ENCODE measurements at regions not wholly inside any gene's neighbourhood (a gene's known extent, or its start where the extent isn't known, plus 50 kb on each side); places are given as distances from the start of the nearest gene placed in this dataset.

- H3K9me3 ChIP-seq (ENCODE audit: insufficient read depth, low read depth, low read length), result peaks cover 3% of the 10 kb centered on the region
- H3K79me2 ChIP-seq (ENCODE audit: control insufficient read depth, insufficient read depth, low read length, poor library complexity), result no peaks in the 10 kb centered on the region
- H3K36me3 ChIP-seq (ENCODE audit: control insufficient read depth in 1 of 2, insufficient read depth in 2 of 2, low read length in 2 of 2), result no peaks in the 10 kb centered on the region
- H3K4me2 ChIP-seq (ENCODE audit: low read length), result no peak overlapping the region
- H4K8ac ChIP-seq (ENCODE audit: low read depth, low read length), result no peak overlapping the region
- H2BK5ac ChIP-seq (ENCODE audit: low read depth, low read length, poor library complexity), result no peak overlapping the region
- H4K91ac ChIP-seq (ENCODE audit: low read depth, low read length), result no peak overlapping the region
- no peak overlapping the region for H3K4me3 ChIP-seq (ENCODE audit: low read depth, low read length)
- no peak overlapping the region for H2AFZ ChIP-seq (ENCODE audit: insufficient read depth, low read length, poor library complexity)
- H3K4ac ChIP-seq (ENCODE audit: low read depth, low read length), result no peak overlapping the region
- no peaks in the 10 kb centered on the region for H3K79me1 ChIP-seq (ENCODE audit: low read length)
- no peak overlapping the region for H3K18ac ChIP-seq (ENCODE audit: low read length)
- H2BK12ac ChIP-seq (ENCODE audit: low read length), result no peak overlapping the region
- no peak for DNase-seq
- H2BK120ac ChIP-seq (ENCODE audit: insufficient read depth, low read length, poor library complexity), result no peak overlapping the region
- H2AK5ac ChIP-seq (ENCODE audit: low read length), result no peak overlapping the region
- H3K23ac ChIP-seq (ENCODE audit: low read length), result no peak overlapping the region
- no peak overlapping the region for H3K27ac ChIP-seq (ENCODE audit: low read depth, low read length)
- H4K12ac ChIP-seq (ENCODE audit: low read depth, low read length), result no peak overlapping the region
- H3K14ac ChIP-seq (ENCODE audit: low read length), result no peak overlapping the region
- no peaks in the 10 kb centered on the region for H3K27me3 ChIP-seq (ENCODE audit: insufficient read depth, low read length)
- H3K4me1 ChIP-seq (ENCODE audit: control insufficient read depth in 1 of 2, insufficient read depth in 2 of 2, low read length in 2 of 2), result no peaks in the 10 kb centered on the region
- H3K9ac ChIP-seq (ENCODE audit: low read length), result no peak overlapping the region
Measured at GRCh38 chr7:130970196-130970595, 236.2 kb upstream of the KLF14 start.

- H3K79me2 ChIP-seq (ENCODE audit: control insufficient read depth, insufficient read depth, low read length, poor library complexity), result no peaks in the 10 kb centered on the region
- no peak overlapping the region for H3K4me2 ChIP-seq (ENCODE audit: low read length)
- no peak overlapping the region for H3K9ac ChIP-seq (ENCODE audit: low read length)
- peaks cover 3% of the 10 kb centered on the region for H3K9me3 ChIP-seq (ENCODE audit: insufficient read depth, low read depth, low read length)
- H3K4ac ChIP-seq (ENCODE audit: low read depth, low read length), result no peak overlapping the region
- no peak overlapping the region for H2BK5ac ChIP-seq (ENCODE audit: low read depth, low read length, poor library complexity)
- no peak overlapping the region for H3K27ac ChIP-seq (ENCODE audit: low read depth, low read length)
- H2BK12ac ChIP-seq (ENCODE audit: low read length), result no peak overlapping the region
- H3K14ac ChIP-seq (ENCODE audit: low read length), result no peak overlapping the region
- H3K27me3 ChIP-seq (ENCODE audit: insufficient read depth, low read length), result no peaks in the 10 kb centered on the region
- H4K91ac ChIP-seq (ENCODE audit: low read depth, low read length), result no peak overlapping the region
- H3K4me3 ChIP-seq (ENCODE audit: low read depth, low read length), result no peak overlapping the region
- no peaks in the 10 kb centered on the region for H3K79me1 ChIP-seq (ENCODE audit: low read length)
- no peak overlapping the region for H4K12ac ChIP-seq (ENCODE audit: low read depth, low read length)
- H3K23ac ChIP-seq (ENCODE audit: low read length), result no peak overlapping the region
- H2AFZ ChIP-seq (ENCODE audit: insufficient read depth, low read length, poor library complexity), result no peak overlapping the region
- no peak overlapping the region for H4K8ac ChIP-seq (ENCODE audit: low read depth, low read length)
- no peaks in the 10 kb centered on the region for H3K4me1 ChIP-seq (ENCODE audit: control insufficient read depth in 1 of 2, insufficient read depth in 2 of 2, low read length in 2 of 2)
- no CpG with 5 or more reads among the region's 1 CpG for WGBS (ENCODE audit: extremely low coverage, insufficient coverage, insufficient read length)
- no peak overlapping the region for H2AK5ac ChIP-seq (ENCODE audit: low read length)
- H3K18ac ChIP-seq (ENCODE audit: low read length), result no peak overlapping the region
- no peak for DNase-seq
- no peak overlapping the region for H2BK120ac ChIP-seq (ENCODE audit: insufficient read depth, low read length, poor library complexity)
- no peaks in the 10 kb centered on the region for H3K36me3 ChIP-seq (ENCODE audit: control insufficient read depth in 1 of 2, insufficient read depth in 2 of 2, low read length in 2 of 2)
Measured at GRCh38 chr7:130970696-130971095, 236.7 kb upstream of the KLF14 start.

- Histone ChIP-seq H2BK120ac (ENCODE audit: insufficient read depth, low read length, poor library complexity) (no peak overlapping the region), H3K18ac (ENCODE audit: low read length) (no peak overlapping the region), H3K4me2 (ENCODE audit: low read length) (no peak overlapping the region), H3K4ac (ENCODE audit: low read depth, low read length) (no peak overlapping the region), H2AFZ (ENCODE audit: insufficient read depth, low read length, poor library complexity) (no peak overlapping the region), H3K9me3 (ENCODE audit: insufficient read depth, low read depth, low read length) (peaks cover 3% of the 10 kb centered on the region), H4K91ac (ENCODE audit: low read depth, low read length) (no peak overlapping the region), H3K9ac (ENCODE audit: low read length) (no peak overlapping the region), H3K27ac (ENCODE audit: low read depth, low read length) (no peak overlapping the region), H3K4me1 (ENCODE audit: control insufficient read depth in 1 of 2, insufficient read depth in 2 of 2, low read length in 2 of 2) (no peaks in the 10 kb centered on the region), H4K12ac (ENCODE audit: low read depth, low read length) (no peak overlapping the region), H2BK12ac (ENCODE audit: low read length) (no peak overlapping the region), H3K36me3 (ENCODE audit: control insufficient read depth in 1 of 2, insufficient read depth in 2 of 2, low read length in 2 of 2) (no peaks in the 10 kb centered on the region), H4K8ac (ENCODE audit: low read depth, low read length) (no peak overlapping the region), H3K23ac (ENCODE audit: low read length) (no peak overlapping the region), H2AK5ac (ENCODE audit: low read length) (no peak overlapping the region), H2BK5ac (ENCODE audit: low read depth, low read length, poor library complexity) (no peak overlapping the region), H3K79me1 (ENCODE audit: low read length) (no peaks in the 10 kb centered on the region), H3K27me3 (ENCODE audit: insufficient read depth, low read length) (no peaks in the 10 kb centered on the region), H3K14ac (ENCODE audit: low read length) (no peak overlapping the region), H3K79me2 (ENCODE audit: control insufficient read depth, insufficient read depth, low read length, poor library complexity) (no peaks in the 10 kb centered on the region), H3K4me3 (ENCODE audit: low read depth, low read length) (no peak overlapping the region)
- peak; percentile 10 to 36 for DNase-seq
- WGBS (ENCODE audit: extremely low coverage, insufficient coverage, insufficient read length), result no CpG with 5 or more reads among the region's 4 CpGs
Measured at GRCh38 chr7:130971297-130971696, 237.3 kb upstream of the KLF14 start.

- H3K79me1 ChIP-seq (ENCODE audit: low read length), result no peaks in the 10 kb centered on the region
- no peaks in the 10 kb centered on the region for H3K27me3 ChIP-seq (ENCODE audit: insufficient read depth, low read length)
- no peak overlapping the region for H3K27ac ChIP-seq (ENCODE audit: low read depth, low read length)
- no CpG with 5 or more reads among the region's 2 CpGs for WGBS (ENCODE audit: extremely low coverage, insufficient coverage, insufficient read length)
- H4K8ac ChIP-seq (ENCODE audit: low read depth, low read length), result no peak overlapping the region
- no peak overlapping the region for H3K4ac ChIP-seq (ENCODE audit: low read depth, low read length)
- H3K79me2 ChIP-seq (ENCODE audit: control insufficient read depth, insufficient read depth, low read length, poor library complexity), result no peaks in the 10 kb centered on the region
- no peak overlapping the region for H2AK5ac ChIP-seq (ENCODE audit: low read length)
- no peak overlapping the region for H3K18ac ChIP-seq (ENCODE audit: low read length)
- H2BK120ac ChIP-seq (ENCODE audit: insufficient read depth, low read length, poor library complexity), result no peak overlapping the region
- H2BK5ac ChIP-seq (ENCODE audit: low read depth, low read length, poor library complexity), result no peak overlapping the region
- H3K4me1 ChIP-seq (ENCODE audit: control insufficient read depth in 1 of 2, insufficient read depth in 2 of 2, low read length in 2 of 2), result no peaks in the 10 kb centered on the region
- H3K14ac ChIP-seq (ENCODE audit: low read length), result no peak overlapping the region
- peaks cover 3% of the 10 kb centered on the region for H3K9me3 ChIP-seq (ENCODE audit: insufficient read depth, low read depth, low read length)
- H3K4me3 ChIP-seq (ENCODE audit: low read depth, low read length), result no peak overlapping the region
- H2BK12ac ChIP-seq (ENCODE audit: low read length), result no peak overlapping the region
- no peak overlapping the region for H4K12ac ChIP-seq (ENCODE audit: low read depth, low read length)
- H3K9ac ChIP-seq (ENCODE audit: low read length), result no peak overlapping the region
- H4K91ac ChIP-seq (ENCODE audit: low read depth, low read length), result no peak overlapping the region
- H2AFZ ChIP-seq (ENCODE audit: insufficient read depth, low read length, poor library complexity), result no peak overlapping the region
- H3K23ac ChIP-seq (ENCODE audit: low read length), result no peak overlapping the region
- DNase-seq, result no peak
- H3K36me3 ChIP-seq (ENCODE audit: control insufficient read depth in 1 of 2, insufficient read depth in 2 of 2, low read length in 2 of 2), result no peaks in the 10 kb centered on the region
- no peak overlapping the region for H3K4me2 ChIP-seq (ENCODE audit: low read length)
Measured at GRCh38 chr7:130972201-130972600, 238.2 kb upstream of the KLF14 start.

- no peaks in the 10 kb centered on the region for H3K79me2 ChIP-seq (ENCODE audit: control insufficient read depth, insufficient read depth, low read length, poor library complexity)
- no peaks in the 10 kb centered on the region for H3K27me3 ChIP-seq (ENCODE audit: insufficient read depth, low read length)
- H2BK120ac ChIP-seq (ENCODE audit: insufficient read depth, low read length, poor library complexity), result no peak overlapping the region
- H4K91ac ChIP-seq (ENCODE audit: low read depth, low read length), result no peak overlapping the region
- no peaks in the 10 kb centered on the region for H3K36me3 ChIP-seq (ENCODE audit: control insufficient read depth in 1 of 2, insufficient read depth in 2 of 2, low read length in 2 of 2)
- H3K4me2 ChIP-seq (ENCODE audit: low read length), result no peak overlapping the region
- no peaks in the 10 kb centered on the region for H3K79me1 ChIP-seq (ENCODE audit: low read length)
- no peak for DNase-seq
- no peak overlapping the region for H3K9ac ChIP-seq (ENCODE audit: low read length)
- no peak overlapping the region for H2BK12ac ChIP-seq (ENCODE audit: low read length)
- no peak overlapping the region for H4K8ac ChIP-seq (ENCODE audit: low read depth, low read length)
- no peak overlapping the region for H3K18ac ChIP-seq (ENCODE audit: low read length)
- H3K27ac ChIP-seq (ENCODE audit: low read depth, low read length), result no peak overlapping the region
- H3K4ac ChIP-seq (ENCODE audit: low read depth, low read length), result no peak overlapping the region
- no peak overlapping the region for H3K4me3 ChIP-seq (ENCODE audit: low read depth, low read length)
- H3K9me3 ChIP-seq (ENCODE audit: insufficient read depth, low read depth, low read length), result peaks cover 3% of the 10 kb centered on the region
- H2AK5ac ChIP-seq (ENCODE audit: low read length), result no peak overlapping the region
- H3K4me1 ChIP-seq (ENCODE audit: control insufficient read depth in 1 of 2, insufficient read depth in 2 of 2, low read length in 2 of 2), result no peaks in the 10 kb centered on the region
- H3K23ac ChIP-seq (ENCODE audit: low read length), result no peak overlapping the region
- H3K14ac ChIP-seq (ENCODE audit: low read length), result no peak overlapping the region
- H2BK5ac ChIP-seq (ENCODE audit: low read depth, low read length, poor library complexity), result no peak overlapping the region
- H4K12ac ChIP-seq (ENCODE audit: low read depth, low read length), result no peak overlapping the region
- no peak overlapping the region for H2AFZ ChIP-seq (ENCODE audit: insufficient read depth, low read length, poor library complexity)
Measured at GRCh38 chr7:130973637-130974036, 239.6 kb upstream of the KLF14 start.

Measured in trophoblast cell (in vitro differentiated cells and primary cell).